ENCODE measurements at regions not wholly inside any gene's neighbourhood (a gene's known extent, or its start where the extent isn't known, plus 50 kb on each side); places are given as distances from the start of the nearest gene placed in this dataset.

GRCh38 chr10:3647074-3647473 lies 137.9 kb downstream of the KLF6 start:
- TF ChIP-seq CTCF (IDR thresholded peaks at IDR 0.05) (no peak), POLR2A (IDR thresholded peaks at IDR 0.05) (no peak)
